Small intestine (tissue), 7 donors: ENCODE measurements at regions not wholly inside any gene's neighbourhood (a gene's known extent, or its start where the extent isn't known, plus 50 kb on each side); places are given as distances from the start of the nearest gene placed in this dataset.
"Not testable (repeated sequence)": the region's sequence is repeated elsewhere in the genome, so short reads cannot be mapped to it uniquely, and the experiment has no call there.

Experiments
- DNase-seq, 2 donors: peaks; one replicate each; pipeline versions ENCODE4 v3.0.0 to v3.0.0-alpha.2; 2013
- FAIRE-seq: peaks from 2 replicates; lab custom pipeline; 2012; peaks lifted over from hg19 to GRCh38; lab: Jason Lieb, UNC
- H3K27ac ChIP-seq, 3 donors: one replicate each; pipeline ENCODE4 v1.5.1; 2013; ENCODE audit warnings: low read length in 2 of 3, mild to moderate bottlenecking in 2 of 3, control low read depth in 1 of 3, inconsistent platforms in 1 of 3, low read depth in 1 of 3, moderate library complexity in 1 of 3
- H3K27me3 ChIP-seq, 3 donors: one replicate each; pipeline ENCODE4 v1.6.1; 2013; ENCODE audit warnings: low read length in 3 of 3, inconsistent platforms in 1 of 3; ENCODE audit not compliant: control insufficient read depth in 3 of 3, insufficient read depth in 3 of 3
- H3K36me3 ChIP-seq, 3 donors: one replicate each; pipeline ENCODE4 v1.6.1; 2013; ENCODE audit warnings: low read length in 3 of 3, inconsistent platforms in 1 of 3, low read depth in 1 of 3, mild to moderate bottlenecking in 1 of 3, moderate library complexity in 1 of 3; ENCODE audit not compliant: control insufficient read depth in 3 of 3, insufficient read depth in 2 of 3
- H3K4me1 ChIP-seq, 3 donors: one replicate each; pipeline ENCODE4 v1.6.1; 2013; ENCODE audit warnings: low read length in 2 of 3, inconsistent platforms in 1 of 3, low read depth in 1 of 3, mild to moderate bottlenecking in 1 of 3, moderate library complexity in 1 of 3; ENCODE audit not compliant: control insufficient read depth in 3 of 3, insufficient read depth in 2 of 3
- H3K4me3 ChIP-seq, 3 donors: one replicate each; pipeline ENCODE4 v1.5.1; 2013; ENCODE audit warnings: low read length in 3 of 3, control low read depth in 1 of 3, inconsistent platforms in 1 of 3, low read depth in 1 of 3, mild to moderate bottlenecking in 1 of 3, moderate library complexity in 1 of 3
- H3K9me3 ChIP-seq, 2 donors: one replicate each; pipeline ENCODE4 v1.6.1; 2013; ENCODE audit warnings: low read depth in 1 of 2, low read length in 1 of 2; ENCODE audit not compliant: control insufficient read depth in 2 of 2, insufficient read depth in 1 of 2
- WGBS, 3 donors: extraction: QIAGEN DNeasy Blood & Tissue Kit; methylation state at CpG; one replicate each; pipeline ENCODE4 v1.1.7; 2013; 5-methylcytosine and 5-hydroxymethylcytosine counted together
- donor health status: healthy with polysubstance abuse.
- donor health status: control.
- donor health status: control.
- donor health status: Bipolar disorder and iron deficiency.
- donor health status: healthy.

DNA sequence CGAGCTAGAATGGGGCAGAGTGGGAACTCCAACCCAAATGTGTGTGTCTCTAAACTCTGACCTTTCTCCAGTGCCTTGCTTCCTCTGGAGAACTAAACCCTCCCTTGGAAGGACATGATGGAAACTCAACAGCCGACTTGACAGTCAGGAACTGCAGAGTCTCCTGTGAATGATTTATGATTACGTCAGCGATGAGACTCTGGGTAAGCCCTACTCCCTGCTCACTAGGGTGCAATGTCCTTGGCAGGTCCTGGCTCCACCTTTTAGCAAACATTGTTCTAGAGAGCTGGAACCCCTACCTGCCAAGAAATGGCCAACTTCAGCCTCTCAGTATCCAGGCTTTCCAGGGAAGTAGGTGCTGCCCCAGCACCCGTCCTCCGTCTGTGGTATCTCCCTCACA lies 96.1 kb upstream of the CD82 start:
- H3K4me3 ChIP-seq, result no peak overlapping the region
- FAIRE-seq, result no peak
- no peaks in the 10 kb centered on the region for H3K4me1 ChIP-seq
- H3K27ac ChIP-seq, result no peak overlapping the region
- H3K27me3 ChIP-seq, result peaks cover 0 to 3% (median 1%) of the 10 kb centered on the region in 3 donors
- DNase-seq, result peak in 1 of 2 donors; percentile 27
- H3K9me3 ChIP-seq, result peaks cover 0 to 7% of the 10 kb centered on the region in 2 donors
- 26 to 66% (median 34%) methylated on average over 6 of the region's 6 CpGs for WGBS, 3 donors
- H3K36me3 ChIP-seq, result no peaks in the 10 kb centered on the region

- Histone ChIP-seq H3K36me3 (no peaks in the 10 kb centered on the region), H3K27ac (no peak overlapping the region), H3K9me3 (no peaks in the 10 kb centered on the region), H3K4me3 (no peak overlapping the region), H3K27me3 (peaks cover 0 to 9% (median 0%) of the 10 kb centered on the region in 3 donors), H3K4me1 (no peaks in the 10 kb centered on the region)
- FAIRE-seq (no peak), DNase-seq (no peak)
- 55 to 70% (median 64%) methylated on average over 7 of the region's 7 CpGs for WGBS, 3 donors
Observed at GRCh38 chr11:44470854-44471253, 94.6 kb upstream of the CD82 start.

DNA sequence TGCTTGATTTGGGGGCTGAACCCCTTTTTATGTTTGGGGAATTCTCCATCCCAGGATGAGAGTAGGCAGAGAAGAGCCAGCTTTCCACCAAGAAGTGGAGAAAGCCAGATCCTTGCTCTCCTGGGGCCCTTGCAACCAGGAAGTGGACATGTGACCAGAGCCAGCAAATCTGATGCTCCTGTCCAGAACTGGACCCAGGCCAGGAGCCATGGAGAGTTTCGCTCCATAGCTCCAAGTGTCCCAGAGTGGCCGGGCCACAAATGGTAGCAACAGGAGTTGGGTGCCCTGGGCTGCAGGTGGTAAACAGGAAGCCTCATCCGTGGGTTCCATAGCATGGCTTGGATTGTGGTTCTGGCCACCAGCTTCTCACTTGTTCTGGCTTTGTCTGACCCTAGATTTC lies 93.9 kb upstream of the CD82 start:
- Histone ChIP-seq H3K27ac (no peak overlapping the region), H3K36me3 (no peaks in the 10 kb centered on the region), H3K27me3 (peaks cover 0 to 9% (median 0%) of the 10 kb centered on the region in 3 donors), H3K4me3 (no peak overlapping the region), H3K4me1 (no peaks in the 10 kb centered on the region), H3K9me3 (no peaks in the 10 kb centered on the region)
- WGBS, 3 donors, result 59 to 75% (median 71%) methylated on average over 3 of the region's 3 CpGs
- FAIRE-seq (no peak), DNase-seq (no peak)

GRCh38 chr11:44472916-44473315 lies 92.5 kb upstream of the CD82 start:
- Histone ChIP-seq H3K27me3 (peaks cover 0 to 9% (median 0%) of the 10 kb centered on the region in 3 donors), H3K4me3 (no peak overlapping the region), H3K4me1 (no peaks in the 10 kb centered on the region), H3K27ac (no peak overlapping the region), H3K9me3 (no peaks in the 10 kb centered on the region), H3K36me3 (no peaks in the 10 kb centered on the region)
- DNase-seq (no peak), FAIRE-seq (no peak)
- 68 to 75% (median 71%) methylated on average over 4 of the region's 4 CpGs for WGBS, 3 donors

DNA sequence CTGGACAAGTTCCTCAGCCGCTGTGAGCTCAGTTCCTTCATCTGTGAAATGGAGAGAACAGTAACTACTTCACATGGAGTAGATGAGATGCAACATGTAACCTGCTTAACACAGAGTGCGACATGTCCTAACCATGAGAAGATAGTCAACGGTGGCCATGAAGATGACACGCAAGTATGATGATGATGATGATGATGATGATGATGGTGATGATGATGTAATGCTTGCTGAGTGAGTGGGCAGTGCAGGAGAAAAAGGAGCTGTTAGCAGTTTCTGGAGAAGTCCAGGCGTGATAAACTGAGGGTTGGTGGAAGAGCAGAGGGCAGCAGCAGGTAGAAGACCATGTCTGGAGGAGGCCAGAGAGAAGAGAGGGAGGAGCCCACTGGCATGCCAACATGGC lies 90.8 kb upstream of the CD82 start:
- Histone ChIP-seq H3K27me3 (peaks cover 0 to 11% (median 0%) of the 10 kb centered on the region in 3 donors), H3K27ac (no peak overlapping the region), H3K4me3 (no peak overlapping the region), H3K4me1 (no peaks in the 10 kb centered on the region), H3K9me3 (no peaks in the 10 kb centered on the region), H3K36me3 (no peaks in the 10 kb centered on the region)
- DNase-seq (no peak), FAIRE-seq (no peak)
- WGBS, 3 donors, result 88 to 94% (median 93%) methylated on average over 5 of the region's 5 CpGs

- no peak for DNase-seq
- no peak for FAIRE-seq
- Histone ChIP-seq H3K4me1 (no peaks in the 10 kb centered on the region), H3K4me3 (no peak overlapping the region), H3K27me3 (peaks cover 0 to 11% (median 0%) of the 10 kb centered on the region in 3 donors), H3K27ac (no peak overlapping the region), H3K9me3 (no peaks in the 10 kb centered on the region), H3K36me3 (no peaks in the 10 kb centered on the region)
- WGBS, 3 donors, result 50 to 67% (median 67%) methylated on average over 10 of the region's 10 CpGs
Observed at GRCh38 chr11:44475114-44475686, 90.3 kb upstream of the CD82 start.

GRCh38 chr11:44482338-44482737 lies 83.1 kb upstream of the CD82 start:
- not testable (repeated sequence) for H3K36me3 ChIP-seq, H3K27ac ChIP-seq, DNase-seq, H3K9me3 ChIP-seq, H3K27me3 ChIP-seq, H3K4me3 ChIP-seq, FAIRE-seq, H3K4me1 ChIP-seq
- 85 to 90% (median 89%) methylated on average over 4 of the region's 4 CpGs for WGBS, 3 donors

DNA sequence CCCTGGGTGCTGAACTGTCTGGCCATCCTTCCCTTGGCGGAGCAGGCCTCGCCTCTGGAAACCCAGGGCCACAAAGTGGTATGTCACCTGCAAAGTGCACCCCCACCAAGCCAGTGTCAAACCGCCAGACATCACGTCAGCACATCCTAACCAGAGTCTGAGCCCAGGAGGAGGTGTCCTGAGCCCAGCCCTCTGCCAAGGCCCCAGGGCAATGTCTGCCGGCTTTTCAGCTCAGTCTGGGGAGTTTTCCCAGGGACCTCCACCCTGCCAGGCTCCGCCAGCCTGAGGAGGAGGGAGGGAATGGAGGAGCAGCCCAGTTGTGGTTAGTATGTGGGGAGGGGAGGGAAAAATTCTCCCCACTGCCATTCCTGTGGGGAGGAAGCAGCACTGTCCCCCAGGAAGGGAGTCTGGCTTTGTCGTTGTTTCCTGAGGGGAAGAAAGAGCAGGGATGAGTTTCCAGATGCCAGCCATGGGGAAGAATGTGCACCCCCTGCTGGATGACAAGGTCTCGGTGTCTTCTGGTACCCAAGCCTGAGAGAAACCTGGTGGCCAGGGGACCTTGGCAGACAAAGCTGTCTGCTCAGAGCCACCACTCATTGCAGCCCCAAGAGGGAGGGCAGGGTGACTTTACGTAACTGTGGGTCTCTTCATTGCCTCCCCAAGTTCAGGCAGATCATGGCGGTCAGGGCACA lies 81.4 kb upstream of the CD82 start:
- H3K36me3 ChIP-seq, result no peaks in the 10 kb centered on the region
- no peaks in the 10 kb centered on the region for H3K4me1 ChIP-seq
- no peak overlapping the region for H3K27ac ChIP-seq
- no peak for FAIRE-seq
- 66 to 78% (median 75%) methylated on average over 10 of the region's 10 CpGs for WGBS, 3 donors
- DNase-seq, result peak; percentile 18 to 29
- peaks cover 0 to 2% (median 0%) of the 10 kb centered on the region in 3 donors for H3K27me3 ChIP-seq
- no peak overlapping the region for H3K4me3 ChIP-seq
- no peaks in the 10 kb centered on the region for H3K9me3 ChIP-seq
